GM11168 (cell line): ENCODE measurements at regions not wholly inside any gene's neighbourhood (a gene's known extent, or its start where the extent isn't known, plus 50 kb on each side); places are given as distances from the start of the nearest gene placed in this dataset.

ENCODE experiments used
- in situ Hi-C: fragments of 300-500 bp; cut with MboI; formaldehyde crosslinking; loops from one replicate; pipeline ENCODE4 v1.12.0; 2022; ENCODE audit warnings: low sequenced_read_pairs; ENCODE audit not compliant: unreplicated experiment

- in situ Hi-C loops, result no loop called here
Observed at GRCh38 chr12:93261505-93262094, 116.1 kb upstream of the NUDT4 start.

GRCh38 chr12:93272997-93273396 lies 104.7 kb upstream of the NUDT4 start:
- in situ Hi-C loops, result no loop called here

- in situ Hi-C loops, result no loop called here
Observed at GRCh38 chr12:93273834-93274564, 103.7 kb upstream of the NUDT4 start.

GRCh38 chr12:93274937-93275336 lies 102.8 kb upstream of the NUDT4 start:
- in situ Hi-C loops, result no loop called here

GRCh38 chr12:93275589-93275988 lies 102.1 kb upstream of the NUDT4 start:
- in situ Hi-C loops, result no loop called here

GRCh38 chr12:93279565-93280412 lies 97.9 kb upstream of the NUDT4 start:
- in situ Hi-C loops, result no loop called here

- in situ Hi-C loops, result no loop called here
Observed at GRCh38 chr12:93287149-93287548, 90.6 kb upstream of the NUDT4 start.

GRCh38 chr12:93288626-93289025 lies 89.1 kb upstream of the NUDT4 start:
- in situ Hi-C loops, result no loop called here

GRCh38 chr12:93290391-93290790 lies 87.3 kb upstream of the NUDT4 start:
- in situ Hi-C loops, result no loop called here

GRCh38 chr12:93292213-93292612 lies 85.5 kb upstream of the NUDT4 start:
- in situ Hi-C loops, result no loop called here

GRCh38 chr12:93292731-93293566 lies 84.8 kb upstream of the NUDT4 start:
- in situ Hi-C loops, result no loop called here

- in situ Hi-C loops, result no loop called here
Observed at GRCh38 chr12:93297032-93297431, 80.7 kb upstream of the NUDT4 start.

GRCh38 chr12:93297536-93297935 lies 80.2 kb upstream of the NUDT4 start:
- in situ Hi-C loops, result no loop called here

GRCh38 chr12:93299262-93299846 lies 78.4 kb upstream of the NUDT4 start:
- in situ Hi-C loops, result no loop called here

- in situ Hi-C loops, result no loop called here
Observed at GRCh38 chr12:93300611-93301021, 77.1 kb upstream of the NUDT4 start.

GRCh38 chr12:93302331-93303229 lies 75.1 kb upstream of the NUDT4 start:
- in situ Hi-C loops, result no loop called here

- in situ Hi-C loops, result no loop called here
Observed at GRCh38 chr12:93306636-93307035, 71.1 kb upstream of the NUDT4 start.

- in situ Hi-C loops, result no loop called here
Observed at GRCh38 chr12:93308281-93308680, 69.4 kb upstream of the NUDT4 start.

GRCh38 chr12:93311827-93312226 lies 65.9 kb upstream of the NUDT4 start:
- in situ Hi-C loops, result no loop called here
